ENCODE measurements at regions not wholly inside any gene's neighbourhood (a gene's known extent, or its start where the extent isn't known, plus 50 kb on each side); places are given as distances from the start of the nearest gene placed in this dataset.

GRCh38 chr5:20574576-20574975 is 586.6 kb upstream of the CDH18 start:
- WGBS, 2 experiments (ENCODE audit: insufficient coverage in 2 of 2), result 91 to 95% methylated on average over 4 of the region's 4 CpGs

GRCh38 chr5:20572614-20573013 is 584.6 kb upstream of the CDH18 start:
- no peak overlapping the region for H3K27ac ChIP-seq (ENCODE audit: low read depth, low read length, severe bottlenecking)
- no peaks in the 10 kb centered on the region for H3K4me1 ChIP-seq (ENCODE audit: control insufficient read depth, insufficient read depth, low read length, poor library complexity, severe bottlenecking)
- H3K9me3 ChIP-seq (ENCODE audit: control insufficient read depth, low read length), result no peaks in the 10 kb centered on the region
- H3K4me3 ChIP-seq (ENCODE audit: extremely low read depth, insufficient read depth, low read length, poor library complexity, severe bottlenecking), result no peak overlapping the region
- H3K36me3 ChIP-seq (ENCODE audit: control insufficient read depth, insufficient read depth, low read length), result no peaks in the 10 kb centered on the region

More at GRCh38 chr5:20574576-20574975, 586.6 kb upstream of the CDH18 start:
- H3K36me3 ChIP-seq (ENCODE audit: control insufficient read depth, insufficient read depth, low read length), result no peaks in the 10 kb centered on the region
- no peaks in the 10 kb centered on the region for H3K9me3 ChIP-seq (ENCODE audit: control insufficient read depth, low read length)
- no peak overlapping the region for H3K27ac ChIP-seq (ENCODE audit: low read depth, low read length, severe bottlenecking)
- no peaks in the 10 kb centered on the region for H3K4me1 ChIP-seq (ENCODE audit: control insufficient read depth, insufficient read depth, low read length, poor library complexity, severe bottlenecking)
- no peak overlapping the region for H3K4me3 ChIP-seq (ENCODE audit: extremely low read depth, insufficient read depth, low read length, poor library complexity, severe bottlenecking)

GRCh38 chr5:20570486-20570885 is 582.5 kb upstream of the CDH18 start:
- H3K9me3 ChIP-seq (ENCODE audit: control insufficient read depth, low read length), result no peaks in the 10 kb centered on the region
- H3K4me3 ChIP-seq (ENCODE audit: extremely low read depth, insufficient read depth, low read length, poor library complexity, severe bottlenecking), result no peak overlapping the region

GRCh38 chr5:20562544-20562943 is 574.5 kb upstream of the CDH18 start:
- Histone ChIP-seq H3K36me3 (ENCODE audit: control insufficient read depth, insufficient read depth, low read length) (no peaks in the 10 kb centered on the region), H3K27ac (ENCODE audit: low read depth, low read length, severe bottlenecking) (no peak overlapping the region), H3K4me1 (ENCODE audit: control insufficient read depth, insufficient read depth, low read length, poor library complexity, severe bottlenecking) (no peaks in the 10 kb centered on the region), H3K4me3 (ENCODE audit: extremely low read depth, insufficient read depth, low read length, poor library complexity, severe bottlenecking) (no peak overlapping the region), H3K9me3 (ENCODE audit: control insufficient read depth, low read length) (no peaks in the 10 kb centered on the region)
- WGBS, 2 experiments (ENCODE audit: insufficient coverage in 2 of 2), result no CpG with 5 or more reads among the region's 4 CpGs

More at GRCh38 chr5:20570486-20570885, 582.5 kb upstream of the CDH18 start:
- no peaks in the 10 kb centered on the region for H3K4me1 ChIP-seq (ENCODE audit: control insufficient read depth, insufficient read depth, low read length, poor library complexity, severe bottlenecking)
- no peak overlapping the region for H3K27ac ChIP-seq (ENCODE audit: low read depth, low read length, severe bottlenecking)
- H3K36me3 ChIP-seq (ENCODE audit: control insufficient read depth, insufficient read depth, low read length), result no peaks in the 10 kb centered on the region

GRCh38 chr5:20559845-20560244 is 571.8 kb upstream of the CDH18 start:
- 57% methylated on average over 1 of the region's 3 CpGs; no CpG with 5 or more reads in 1 of the 2 experiments for WGBS, 2 experiments (ENCODE audit: insufficient coverage in 2 of 2)
- Histone ChIP-seq H3K36me3 (ENCODE audit: control insufficient read depth, insufficient read depth, low read length) (no peaks in the 10 kb centered on the region), H3K27ac (ENCODE audit: low read depth, low read length, severe bottlenecking) (no peak overlapping the region), H3K4me1 (ENCODE audit: control insufficient read depth, insufficient read depth, low read length, poor library complexity, severe bottlenecking) (no peaks in the 10 kb centered on the region), H3K4me3 (ENCODE audit: extremely low read depth, insufficient read depth, low read length, poor library complexity, severe bottlenecking) (no peak overlapping the region), H3K9me3 (ENCODE audit: control insufficient read depth, low read length) (no peaks in the 10 kb centered on the region)

- H3K36me3 ChIP-seq (ENCODE audit: control insufficient read depth, insufficient read depth, low read length), result no peaks in the 10 kb centered on the region
- WGBS, 2 experiments (ENCODE audit: insufficient coverage in 2 of 2), result 70 to 71% methylated on average over 3 to 5 of the region's 6 CpGs
- no peak overlapping the region for H3K27ac ChIP-seq (ENCODE audit: low read depth, low read length, severe bottlenecking)
- H3K4me1 ChIP-seq (ENCODE audit: control insufficient read depth, insufficient read depth, low read length, poor library complexity, severe bottlenecking), result no peaks in the 10 kb centered on the region
- no peak overlapping the region for H3K4me3 ChIP-seq (ENCODE audit: extremely low read depth, insufficient read depth, low read length, poor library complexity, severe bottlenecking)
- H3K9me3 ChIP-seq (ENCODE audit: control insufficient read depth, low read length), result no peaks in the 10 kb centered on the region
These were observed 568.2 kb upstream of the CDH18 start for GRCh38 chr5:20556115-20556763.

GRCh38 chr5:20555034-20555433 is 567.0 kb upstream of the CDH18 start:
- H3K27ac ChIP-seq (ENCODE audit: low read depth, low read length, severe bottlenecking), result no peak overlapping the region
- H3K9me3 ChIP-seq (ENCODE audit: control insufficient read depth, low read length), result no peaks in the 10 kb centered on the region
- H3K36me3 ChIP-seq (ENCODE audit: control insufficient read depth, insufficient read depth, low read length), result no peaks in the 10 kb centered on the region
- no peaks in the 10 kb centered on the region for H3K4me1 ChIP-seq (ENCODE audit: control insufficient read depth, insufficient read depth, low read length, poor library complexity, severe bottlenecking)
- no CpG with 5 or more reads among the region's 2 CpGs for WGBS, 2 experiments (ENCODE audit: insufficient coverage in 2 of 2)
- no peak overlapping the region for H3K4me3 ChIP-seq (ENCODE audit: extremely low read depth, insufficient read depth, low read length, poor library complexity, severe bottlenecking)

GRCh38 chr5:20554001-20554400 is 566.0 kb upstream of the CDH18 start:
- Histone ChIP-seq H3K4me3 (ENCODE audit: extremely low read depth, insufficient read depth, low read length, poor library complexity, severe bottlenecking) (no peak overlapping the region), H3K27ac (ENCODE audit: low read depth, low read length, severe bottlenecking) (no peak overlapping the region), H3K4me1 (ENCODE audit: control insufficient read depth, insufficient read depth, low read length, poor library complexity, severe bottlenecking) (no peaks in the 10 kb centered on the region), H3K36me3 (ENCODE audit: control insufficient read depth, insufficient read depth, low read length) (no peaks in the 10 kb centered on the region), H3K9me3 (ENCODE audit: control insufficient read depth, low read length) (no peaks in the 10 kb centered on the region)
- WGBS, 2 experiments (ENCODE audit: insufficient coverage in 2 of 2), result 76 to 100% methylated on average over 1 to 2 of the region's 2 CpGs

- H3K4me3 ChIP-seq (ENCODE audit: extremely low read depth, insufficient read depth, low read length, poor library complexity, severe bottlenecking), result no peak overlapping the region
- H3K9me3 ChIP-seq (ENCODE audit: control insufficient read depth, low read length), result no peaks in the 10 kb centered on the region
- no peak overlapping the region for H3K27ac ChIP-seq (ENCODE audit: low read depth, low read length, severe bottlenecking)
- no peaks in the 10 kb centered on the region for H3K4me1 ChIP-seq (ENCODE audit: control insufficient read depth, insufficient read depth, low read length, poor library complexity, severe bottlenecking)
- H3K36me3 ChIP-seq (ENCODE audit: control insufficient read depth, insufficient read depth, low read length), result no peaks in the 10 kb centered on the region
- no CpG with 5 or more reads among the region's 4 CpGs for WGBS, 2 experiments (ENCODE audit: insufficient coverage in 2 of 2)
These were observed 550.1 kb upstream of the CDH18 start for GRCh38 chr5:20537911-20538703.

GRCh38 chr5:20536813-20537212 is 548.8 kb upstream of the CDH18 start:
- H3K36me3 ChIP-seq (ENCODE audit: control insufficient read depth, insufficient read depth, low read length), result no peaks in the 10 kb centered on the region
- H3K4me3 ChIP-seq (ENCODE audit: extremely low read depth, insufficient read depth, low read length, poor library complexity, severe bottlenecking), result no peak overlapping the region
- H3K9me3 ChIP-seq (ENCODE audit: control insufficient read depth, low read length), result no peaks in the 10 kb centered on the region
- no peaks in the 10 kb centered on the region for H3K4me1 ChIP-seq (ENCODE audit: control insufficient read depth, insufficient read depth, low read length, poor library complexity, severe bottlenecking)
- H3K27ac ChIP-seq (ENCODE audit: low read depth, low read length, severe bottlenecking), result no peak overlapping the region

GRCh38 chr5:20536341-20536740 is 548.3 kb upstream of the CDH18 start:
- 100% methylated on average over 1 of the region's 2 CpGs; no CpG with 5 or more reads in 1 of the 2 experiments for WGBS, 2 experiments (ENCODE audit: insufficient coverage in 2 of 2)
- H3K9me3 ChIP-seq (ENCODE audit: control insufficient read depth, low read length), result no peaks in the 10 kb centered on the region
- H3K36me3 ChIP-seq (ENCODE audit: control insufficient read depth, insufficient read depth, low read length), result no peaks in the 10 kb centered on the region
- H3K27ac ChIP-seq (ENCODE audit: low read depth, low read length, severe bottlenecking), result no peak overlapping the region
- H3K4me3 ChIP-seq (ENCODE audit: extremely low read depth, insufficient read depth, low read length, poor library complexity, severe bottlenecking), result no peak overlapping the region
- no peaks in the 10 kb centered on the region for H3K4me1 ChIP-seq (ENCODE audit: control insufficient read depth, insufficient read depth, low read length, poor library complexity, severe bottlenecking)
